ENCODE measurements at regions not wholly inside any gene's neighbourhood (a gene's known extent, or its start where the extent isn't known, plus 50 kb on each side); places are given as distances from the start of the nearest gene placed in this dataset.

DNA sequence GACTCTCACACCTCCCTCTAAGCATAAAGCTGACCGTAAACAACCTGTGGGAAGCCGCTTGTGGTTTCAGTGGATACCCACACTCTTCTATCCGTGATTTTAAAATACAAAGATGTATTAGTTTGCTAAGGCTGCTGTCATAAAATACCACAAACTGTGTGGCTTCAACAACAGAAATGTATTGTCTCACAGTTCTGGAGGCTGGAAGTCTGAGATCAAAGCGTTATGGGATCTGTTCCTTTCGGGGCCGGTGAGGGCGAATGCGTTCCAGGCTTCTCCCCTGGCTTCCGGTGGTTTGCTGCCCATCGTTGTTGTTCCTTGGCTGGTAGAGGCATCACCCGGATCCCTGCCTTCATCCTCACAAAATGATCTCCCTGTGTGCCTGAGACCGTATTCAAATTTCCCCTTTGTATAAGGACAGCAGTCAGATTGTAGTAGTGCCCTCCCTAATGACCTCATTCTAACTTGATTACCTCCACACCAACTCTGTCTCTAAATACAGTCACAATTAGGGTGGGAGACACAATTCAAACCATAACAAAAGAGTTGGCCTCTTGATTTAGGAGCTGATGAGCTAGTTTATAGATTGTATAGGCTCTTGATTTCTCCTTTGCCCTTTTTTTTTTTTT is 210.6 kb upstream of the SOX4 start (continued):
- TF ChIP-seq, protein P1, sequence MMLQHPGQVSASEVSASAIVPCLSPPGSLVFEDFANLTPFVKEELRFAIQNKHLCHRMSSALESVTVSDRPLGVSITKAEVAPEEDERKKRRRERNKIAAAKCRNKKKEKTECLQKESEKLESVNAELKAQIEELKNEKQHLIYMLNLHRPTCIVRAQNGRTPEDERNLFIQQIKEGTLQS (IDR thresholded peaks at IDR 0.05): no peak
- TF ChIP-seq SRF (IDR thresholded peaks at IDR 0.05; ENCODE audit: low read depth) (no peak), RAD21 (IDR thresholded peaks at IDR 0.05; ENCODE audit: low read depth) (no peak), YY1 (IDR thresholded peaks at IDR 0.05; ENCODE audit: extremely low read depth, insufficient replicate concordance, low read depth, low read length) (no peak)
- TF ChIP-seq, protein P2, sequence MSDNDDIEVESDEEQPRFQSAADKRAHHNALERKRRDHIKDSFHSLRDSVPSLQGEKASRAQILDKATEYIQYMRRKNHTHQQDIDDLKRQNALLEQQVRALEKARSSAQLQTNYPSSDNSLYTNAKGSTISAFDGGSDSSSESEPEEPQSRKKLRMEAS (IDR thresholded peaks at IDR 0.05): no peak

DNA sequence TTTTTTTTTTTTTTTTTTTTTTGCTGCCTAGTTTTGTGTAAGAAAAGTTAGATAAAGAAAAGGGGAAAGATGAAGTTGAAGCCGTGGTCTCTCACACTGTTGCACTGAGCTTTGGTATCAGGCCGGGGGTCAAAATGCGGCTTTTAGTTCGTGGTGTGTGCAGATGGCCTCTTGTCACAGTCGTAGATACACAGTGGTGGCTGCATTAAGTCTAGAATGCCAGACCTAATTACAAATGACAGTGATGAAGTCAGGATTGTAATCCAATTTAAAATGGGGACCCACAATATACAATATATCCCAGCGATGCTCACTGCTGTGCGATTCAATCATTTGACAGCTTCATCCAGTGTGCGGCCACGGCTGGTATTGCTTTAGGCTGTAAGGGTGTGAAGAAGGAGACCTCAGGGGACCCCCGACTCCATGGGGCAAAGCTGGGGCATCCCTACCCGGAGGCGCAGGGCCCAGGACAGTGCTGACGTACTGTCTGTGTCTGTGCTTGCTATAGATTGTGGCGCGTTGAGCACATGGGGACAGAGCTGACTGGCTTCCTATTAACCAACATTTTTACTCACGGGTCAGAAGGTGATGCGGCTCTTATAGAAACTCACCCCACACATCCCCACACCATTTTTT is 210.0 kb upstream of the SOX4 start:
- BruUV-seq (replicated peaks): no TSS peak
- no peak overlapping the region for H3K4me3 ChIP-seq (replicated peaks in 1 of 2; ENCODE audit: low read depth in 1 of 2, low read length in 2 of 2)
- POLR2A ChIA-PET: no interaction called here
- RAD21 ChIA-PET (ENCODE audit: low non-redundant PET in 1 of 2, low total read pairs in 2 of 2, uncharacterized antibody in 2 of 2, unreplicated experiment in 2 of 2): no interaction called here
- ATAC-seq: no peak
- no peaks in the 10 kb centered on the region for H3K79me2 ChIP-seq (ENCODE audit: insufficient read depth, low read length)
- H3K4me2 ChIP-seq (ENCODE audit: low read length): no peak overlapping the region
- H3K36me3 ChIP-seq (ENCODE audit: control insufficient read depth in 1 of 2, insufficient read depth in 2 of 2, low read length in 2 of 2): no peaks in the 10 kb centered on the region
- H3K27ac ChIP-seq (ENCODE audit: low read depth, low read length): no peak overlapping the region
- H4K20me1 ChIP-seq (ENCODE audit: insufficient read depth): no peaks in the 10 kb centered on the region
- H3K9me2 ChIP-seq (ENCODE audit: insufficient read depth): no peaks in the 10 kb centered on the region
- H3K9me3 ChIP-seq (ENCODE audit: control insufficient read depth in 1 of 2, insufficient read depth in 1 of 2, low read depth in 1 of 2, low read length in 2 of 2): no peaks in the 10 kb centered on the region
- peaks cover 4 to 7% of the 10 kb centered on the region in 2 experiments; a peak in 2 of 4 replicates for H3K4me1 ChIP-seq (ENCODE audit: control insufficient read depth in 1 of 2, insufficient read depth in 2 of 2, low read length in 2 of 2)
- intact Hi-C loops (cut with micrococcal nuclease): no loop called here
- DNase-seq (ENCODE audit: low read depth, low spot score): no peak
- CTCF ChIA-PET: no interaction called here
- H2AFZ ChIP-seq (ENCODE audit: low read depth, low read length, poor library complexity, severe bottlenecking): no peak overlapping the region
- H3K9ac ChIP-seq (ENCODE audit: low read length): no peak overlapping the region
- H3K27me3 ChIP-seq (ENCODE audit: insufficient read depth, low read length): no peaks in the 10 kb centered on the region
- TF ChIP-seq, protein P3, sequence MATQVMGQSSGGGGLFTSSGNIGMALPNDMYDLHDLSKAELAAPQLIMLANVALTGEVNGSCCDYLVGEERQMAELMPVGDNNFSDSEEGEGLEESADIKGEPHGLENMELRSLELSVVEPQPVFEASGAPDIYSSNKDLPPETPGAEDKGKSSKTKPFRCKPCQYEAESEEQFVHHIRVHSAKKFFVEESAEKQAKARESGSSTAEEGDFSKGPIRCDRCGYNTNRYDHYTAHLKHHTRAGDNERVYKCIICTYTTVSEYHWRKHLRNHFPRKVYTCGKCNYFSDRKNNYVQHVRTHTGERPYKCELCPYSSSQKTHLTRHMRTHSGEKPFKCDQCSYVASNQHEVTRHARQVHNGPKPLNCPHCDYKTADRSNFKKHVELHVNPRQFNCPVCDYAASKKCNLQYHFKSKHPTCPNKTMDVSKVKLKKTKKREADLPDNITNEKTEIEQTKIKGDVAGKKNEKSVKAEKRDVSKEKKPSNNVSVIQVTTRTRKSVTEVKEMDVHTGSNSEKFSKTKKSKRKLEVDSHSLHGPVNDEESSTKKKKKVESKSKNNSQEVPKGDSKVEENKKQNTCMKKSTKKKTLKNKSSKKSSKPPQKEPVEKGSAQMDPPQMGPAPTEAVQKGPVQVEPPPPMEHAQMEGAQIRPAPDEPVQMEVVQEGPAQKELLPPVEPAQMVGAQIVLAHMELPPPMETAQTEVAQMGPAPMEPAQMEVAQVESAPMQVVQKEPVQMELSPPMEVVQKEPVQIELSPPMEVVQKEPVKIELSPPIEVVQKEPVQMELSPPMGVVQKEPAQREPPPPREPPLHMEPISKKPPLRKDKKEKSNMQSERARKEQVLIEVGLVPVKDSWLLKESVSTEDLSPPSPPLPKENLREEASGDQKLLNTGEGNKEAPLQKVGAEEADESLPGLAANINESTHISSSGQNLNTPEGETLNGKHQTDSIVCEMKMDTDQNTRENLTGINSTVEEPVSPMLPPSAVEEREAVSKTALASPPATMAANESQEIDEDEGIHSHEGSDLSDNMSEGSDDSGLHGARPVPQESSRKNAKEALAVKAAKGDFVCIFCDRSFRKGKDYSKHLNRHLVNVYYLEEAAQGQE (IDR thresholded peaks at IDR 0.05; ENCODE audit: low read depth): no peak
- TF ChIP-seq, protein P4, sequence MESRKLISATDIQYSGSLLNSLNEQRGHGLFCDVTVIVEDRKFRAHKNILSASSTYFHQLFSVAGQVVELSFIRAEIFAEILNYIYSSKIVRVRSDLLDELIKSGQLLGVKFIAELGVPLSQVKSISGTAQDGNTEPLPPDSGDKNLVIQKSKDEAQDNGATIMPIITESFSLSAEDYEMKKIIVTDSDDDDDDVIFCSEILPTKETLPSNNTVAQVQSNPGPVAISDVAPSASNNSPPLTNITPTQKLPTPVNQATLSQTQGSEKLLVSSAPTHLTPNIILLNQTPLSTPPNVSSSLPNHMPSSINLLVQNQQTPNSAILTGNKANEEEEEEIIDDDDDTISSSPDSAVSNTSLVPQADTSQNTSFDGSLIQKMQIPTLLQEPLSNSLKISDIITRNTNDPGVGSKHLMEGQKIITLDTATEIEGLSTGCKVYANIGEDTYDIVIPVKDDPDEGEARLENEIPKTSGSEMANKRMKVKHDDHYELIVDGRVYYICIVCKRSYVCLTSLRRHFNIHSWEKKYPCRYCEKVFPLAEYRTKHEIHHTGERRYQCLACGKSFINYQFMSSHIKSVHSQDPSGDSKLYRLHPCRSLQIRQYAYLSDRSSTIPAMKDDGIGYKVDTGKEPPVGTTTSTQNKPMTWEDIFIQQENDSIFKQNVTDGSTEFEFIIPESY (IDR thresholded peaks at IDR 0.05; ENCODE audit: extremely low read depth, insufficient replicate concordance, low read length): no peak
- TF ChIP-seq ZFX (IDR thresholded peaks at IDR 0.05) (no peak), CBX3 (IDR thresholded peaks at IDR 0.05; ENCODE audit: low read depth) (no peak), ELF1 (IDR thresholded peaks at IDR 0.05; ENCODE audit: borderline replicate concordance, low read depth) (no peak), EZH2 (IDR thresholded peaks at IDR 0.05) (no peak), ZNF274 (IDR thresholded peaks at IDR 0.05; ENCODE audit: low read depth, low read length) (no peak), POLR2A (IDR thresholded peaks at IDR 0.05; ENCODE audit: borderline replicate concordance, extremely low read depth, insufficient read depth, insufficient read length) (no peak), RAD21 (IDR thresholded peaks at IDR 0.05; ENCODE audit: low read depth) (no peak), CEBPB (IDR thresholded peaks at IDR 0.05; ENCODE audit: low read depth) (no peak)
- TF ChIP-seq, protein P5, sequence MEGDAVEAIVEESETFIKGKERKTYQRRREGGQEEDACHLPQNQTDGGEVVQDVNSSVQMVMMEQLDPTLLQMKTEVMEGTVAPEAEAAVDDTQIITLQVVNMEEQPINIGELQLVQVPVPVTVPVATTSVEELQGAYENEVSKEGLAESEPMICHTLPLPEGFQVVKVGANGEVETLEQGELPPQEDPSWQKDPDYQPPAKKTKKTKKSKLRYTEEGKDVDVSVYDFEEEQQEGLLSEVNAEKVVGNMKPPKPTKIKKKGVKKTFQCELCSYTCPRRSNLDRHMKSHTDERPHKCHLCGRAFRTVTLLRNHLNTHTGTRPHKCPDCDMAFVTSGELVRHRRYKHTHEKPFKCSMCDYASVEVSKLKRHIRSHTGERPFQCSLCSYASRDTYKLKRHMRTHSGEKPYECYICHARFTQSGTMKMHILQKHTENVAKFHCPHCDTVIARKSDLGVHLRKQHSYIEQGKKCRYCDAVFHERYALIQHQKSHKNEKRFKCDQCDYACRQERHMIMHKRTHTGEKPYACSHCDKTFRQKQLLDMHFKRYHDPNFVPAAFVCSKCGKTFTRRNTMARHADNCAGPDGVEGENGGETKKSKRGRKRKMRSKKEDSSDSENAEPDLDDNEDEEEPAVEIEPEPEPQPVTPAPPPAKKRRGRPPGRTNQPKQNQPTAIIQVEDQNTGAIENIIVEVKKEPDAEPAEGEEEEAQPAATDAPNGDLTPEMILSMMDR (IDR thresholded peaks at IDR 0.05 in 2 of 3, conservative IDR thresholded peaks at IDR 0.05 in 1 of 3; ENCODE audit: borderline replicate concordance in 1 of 3, insufficient read depth in 1 of 3, low read depth in 2 of 3, low read length in 2 of 3): no peak
- TF ChIP-seq, protein P2 (IDR thresholded peaks at IDR 0.05): no peak
- TF ChIP-seq, protein P1 (IDR thresholded peaks at IDR 0.05): no peak

All from HCT116 (cell line).